GM13976 (cell line): ENCODE measurements at regions not wholly inside any gene's neighbourhood (a gene's known extent, or its start where the extent isn't known, plus 50 kb on each side); places are given as distances from the start of the nearest gene placed in this dataset.

Experiments
- DNase-seq: peaks from one replicate; pipeline ENCODE4 v3.0.0; 2012; ENCODE audit warnings: low spot score
- CTCF ChIP-seq: IDR thresholded peaks from 2 replicates; pipeline ENCODE4 v1.5.1; 2012; ENCODE audit warnings: borderline replicate concordance, mild to moderate bottlenecking; ENCODE audit not compliant: insufficient read depth; ENCODE audit errors: extremely low read depth, missing control alignments, control extremely low read depth
- in situ Hi-C: fragments of 300-500 bp; cut with MboI; formaldehyde crosslinking; loops from one replicate; pipeline ENCODE4 v1.12.0; 2022; ENCODE audit warnings: low sequenced_read_pairs, mixed read lengths, inconsistent platforms; ENCODE audit not compliant: unreplicated experiment

GRCh38 chr9:89917861-89918260 is 313.0 kb downstream of the GADD45G start:
- no peak for DNase-seq
- no peak for TF ChIP-seq CTCF
- in situ Hi-C loops, result loop anchor here (10.0 kb wide), 1 partner anchor 313 kb away; the partner anchor contains the start of gene GADD45G

- DNase-seq, result peak; percentile 78
- TF ChIP-seq CTCF, result peak; percentile 63
- in situ Hi-C loops, result loop anchor here (10.0 kb wide), 1 partner anchor 314 kb away; the partner anchor contains the start of gene GADD45G
These were observed 314.4 kb downstream of the GADD45G start for GRCh38 chr9:89919171-89919681.

DNA sequence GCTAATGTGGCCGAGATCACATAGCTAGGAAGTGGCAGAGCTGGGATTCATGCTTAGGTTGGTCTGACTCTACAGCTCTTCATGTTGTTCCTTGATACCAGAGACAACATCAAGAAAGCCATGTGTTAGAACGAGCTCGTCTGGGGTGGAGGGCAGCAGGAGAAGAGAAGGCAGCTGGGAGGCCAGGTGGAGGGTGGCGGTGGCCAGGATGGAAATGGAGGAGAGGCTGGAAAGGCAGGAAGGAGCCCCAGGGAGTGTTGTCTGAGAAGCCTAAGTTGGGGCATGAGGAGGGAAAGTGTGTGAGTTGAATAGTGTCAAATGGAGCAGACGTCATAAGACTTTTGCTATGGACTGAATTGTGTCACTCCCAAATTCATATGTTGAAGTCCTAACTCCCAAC is 315.3 kb downstream of the GADD45G start:
- TF ChIP-seq CTCF, result no peak
- in situ Hi-C loops, result loop anchor here (10.0 kb wide), 1 partner anchor 55 kb away; no protein-coding TSS in a partner anchor
- DNase-seq, result no peak

- in situ Hi-C loops, result loop anchor here (10.0 kb wide), 1 partner anchor 56 kb away; no protein-coding TSS in a partner anchor
These were observed 316.1 kb downstream of the GADD45G start for GRCh38 chr9:89920951-89921350.

DNA sequence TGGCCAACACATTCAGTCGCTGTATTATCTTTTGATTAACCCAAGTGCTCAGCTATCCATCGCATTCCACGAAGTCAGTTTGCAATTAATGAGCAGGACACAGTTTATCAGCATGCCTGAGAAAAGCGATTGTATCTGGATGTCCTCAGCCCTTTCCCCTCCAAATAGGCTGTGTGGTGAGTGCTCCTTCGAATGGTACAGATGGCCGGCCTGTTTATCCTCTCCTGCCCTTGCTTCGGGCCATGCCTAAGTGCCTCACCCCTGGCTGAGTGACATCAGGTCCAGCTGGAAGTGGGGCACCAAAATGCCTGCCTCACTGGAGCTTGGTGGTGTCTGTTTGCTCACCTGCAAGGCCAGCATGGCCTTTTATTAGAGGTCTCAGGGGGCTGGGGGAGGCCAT is 317.3 kb downstream of the GADD45G start:
- TF ChIP-seq CTCF, result no peak
- in situ Hi-C loops, result loop anchor here (10.0 kb wide), 1 partner anchor 57 kb away; no protein-coding TSS in a partner anchor
- DNase-seq, result no peak

More at GRCh38 chr9:89920951-89921350, 316.1 kb downstream of the GADD45G start:
- no peak for TF ChIP-seq CTCF
- no peak for DNase-seq

GRCh38 chr9:89923174-89923573 is 318.4 kb downstream of the GADD45G start:
- DNase-seq, result no peak
- no peak for TF ChIP-seq CTCF
- in situ Hi-C loops, result loop anchor here (10.0 kb wide), 1 partner anchor 58 kb away; no protein-coding TSS in a partner anchor

DNA sequence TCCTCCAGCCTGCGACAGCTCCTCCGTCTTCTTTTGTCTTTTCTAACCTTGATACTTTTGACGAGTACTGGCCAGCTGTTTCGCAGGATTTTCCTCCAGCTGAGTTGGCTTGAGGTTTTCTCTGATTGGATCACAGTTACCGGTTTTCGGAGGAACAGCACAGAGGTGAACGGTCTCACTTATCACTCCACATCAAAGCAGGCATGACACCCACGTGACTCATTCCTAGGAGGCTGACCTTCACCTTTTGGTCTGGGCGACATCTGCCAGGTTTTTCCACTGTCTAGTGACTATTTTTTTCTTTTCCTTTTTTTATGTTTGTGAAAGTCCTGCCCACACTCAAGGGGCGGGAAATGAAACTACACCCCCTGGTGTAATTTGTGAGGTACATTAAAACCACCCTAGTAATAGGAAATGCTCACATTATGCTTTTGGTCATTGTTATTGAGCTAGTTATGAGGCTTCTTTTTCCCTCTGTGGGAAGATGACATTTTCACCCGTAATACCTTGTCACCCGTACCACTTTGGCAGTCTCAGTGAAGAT is 319.2 kb downstream of the GADD45G start:
- no peak for DNase-seq
- TF ChIP-seq CTCF, result no peak
- in situ Hi-C loops, result loop anchor here (10.0 kb wide), 1 partner anchor 59 kb away; no protein-coding TSS in a partner anchor
